HG03135 (cell line): ENCODE measurements at regions not wholly inside any gene's neighbourhood (a gene's known extent, or its start where the extent isn't known, plus 50 kb on each side); places are given as distances from the start of the nearest gene placed in this dataset.

Experiments
- ATAC-seq: cut with Tn5 transposase; IDR thresholded peaks from one replicate; pipeline ENCODE4 v1.9.1; 2021; ENCODE audit warnings: mild to moderate bottlenecking, moderate library complexity; ENCODE audit not compliant: unreplicated experiment

- no peak for ATAC-seq
These were observed 352.1 kb downstream of the SHQ1 start for GRCh38 chr3:72496051-72496670.

DNA sequence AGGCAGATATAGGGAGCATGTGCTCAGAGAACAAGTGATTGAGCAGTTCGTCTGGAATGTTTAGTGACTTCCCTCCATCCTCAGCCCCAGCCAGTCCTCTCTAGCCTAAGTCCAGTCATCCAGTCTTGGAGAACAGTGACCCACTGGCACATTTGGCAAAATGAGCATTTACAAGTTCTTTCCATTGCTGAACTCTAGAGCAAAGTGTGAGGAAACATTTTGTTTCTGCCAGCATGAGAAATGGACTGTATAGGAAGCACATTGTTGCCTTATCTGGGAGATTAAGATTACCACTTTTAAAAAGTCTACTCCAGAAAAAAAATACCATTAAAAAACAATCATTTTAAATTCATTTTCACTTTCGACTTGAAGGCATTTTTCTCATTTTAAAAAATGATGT lies 353.6 kb downstream of the SHQ1 start:
- ATAC-seq, result no peak

DNA sequence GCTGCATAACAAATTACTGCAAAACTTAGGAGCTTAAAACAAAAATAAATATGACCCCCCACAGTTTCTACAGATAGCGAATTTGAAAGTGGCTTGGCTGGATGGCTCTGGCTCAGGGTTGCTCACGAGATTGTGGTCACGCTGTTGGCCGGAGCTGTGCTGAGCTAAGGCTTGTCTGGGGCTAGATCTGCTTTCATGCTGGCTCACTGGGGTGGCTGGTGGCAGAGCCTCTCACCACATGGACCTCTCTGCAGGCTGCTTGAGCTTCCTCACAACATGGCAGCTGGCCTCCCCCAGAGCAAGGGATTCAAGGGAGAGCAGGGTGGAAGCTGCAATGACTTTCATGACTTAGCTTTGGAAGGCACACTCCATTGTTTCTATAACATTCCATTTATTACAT lies 354.1 kb downstream of the SHQ1 start:
- no peak for ATAC-seq

GRCh38 chr3:72492240-72492639 lies 356.0 kb downstream of the SHQ1 start:
- ATAC-seq, result no peak

- ATAC-seq, result no peak
These were observed 357.4 kb downstream of the SHQ1 start for GRCh38 chr3:72490688-72491435.

GRCh38 chr3:72489901-72490300 lies 358.3 kb downstream of the SHQ1 start:
- ATAC-seq, result no peak

DNA sequence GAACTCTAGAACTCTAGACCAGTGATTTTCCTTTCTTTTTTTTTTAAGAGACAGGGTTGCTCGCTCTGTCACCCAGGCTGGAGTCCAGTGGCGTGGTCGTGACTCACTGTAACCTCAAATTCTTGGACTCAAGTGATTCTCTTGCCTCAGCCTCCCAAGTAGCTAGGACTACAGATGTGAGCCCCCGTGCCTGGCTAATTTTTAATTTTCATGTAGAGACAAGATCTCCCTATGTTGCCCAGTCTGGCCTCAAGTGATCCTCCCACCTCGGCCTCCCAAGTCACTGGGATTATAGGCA lies 359.6 kb downstream of the SHQ1 start:
- no peak for ATAC-seq

- ATAC-seq, result no peak
These were observed 360.1 kb downstream of the SHQ1 start for GRCh38 chr3:72487946-72488737.

- no peak for ATAC-seq
These were observed 361.0 kb downstream of the SHQ1 start for GRCh38 chr3:72487078-72487765.

- no peak for ATAC-seq
These were observed 362.6 kb downstream of the SHQ1 start for GRCh38 chr3:72485641-72486040.

DNA sequence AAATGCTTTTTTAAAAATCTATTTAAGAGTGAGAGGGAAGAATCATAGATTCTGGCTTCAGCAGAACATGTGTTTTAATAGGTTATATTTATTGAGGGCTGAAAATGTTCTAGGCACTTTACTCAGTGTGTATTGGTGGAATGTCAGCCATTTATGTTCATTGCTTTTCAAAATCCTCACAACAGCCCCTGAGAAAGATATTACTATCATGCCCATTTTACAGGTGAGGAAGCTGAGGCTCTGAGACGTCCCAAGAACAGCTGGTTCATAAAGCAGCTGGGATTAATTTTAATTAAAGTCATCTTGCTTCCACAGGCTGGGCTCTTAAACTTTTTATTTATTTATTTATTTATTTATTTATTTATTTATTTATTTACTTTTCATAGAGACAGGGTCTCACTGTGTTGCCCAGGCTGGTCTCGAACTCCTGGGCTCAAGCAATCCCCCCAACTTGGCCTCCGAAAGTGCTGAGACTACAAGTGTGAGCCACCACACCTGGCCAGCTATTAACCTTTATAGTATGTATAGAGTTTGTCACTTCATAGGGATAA lies 364.6 kb downstream of the SHQ1 start:
- no peak for ATAC-seq

DNA sequence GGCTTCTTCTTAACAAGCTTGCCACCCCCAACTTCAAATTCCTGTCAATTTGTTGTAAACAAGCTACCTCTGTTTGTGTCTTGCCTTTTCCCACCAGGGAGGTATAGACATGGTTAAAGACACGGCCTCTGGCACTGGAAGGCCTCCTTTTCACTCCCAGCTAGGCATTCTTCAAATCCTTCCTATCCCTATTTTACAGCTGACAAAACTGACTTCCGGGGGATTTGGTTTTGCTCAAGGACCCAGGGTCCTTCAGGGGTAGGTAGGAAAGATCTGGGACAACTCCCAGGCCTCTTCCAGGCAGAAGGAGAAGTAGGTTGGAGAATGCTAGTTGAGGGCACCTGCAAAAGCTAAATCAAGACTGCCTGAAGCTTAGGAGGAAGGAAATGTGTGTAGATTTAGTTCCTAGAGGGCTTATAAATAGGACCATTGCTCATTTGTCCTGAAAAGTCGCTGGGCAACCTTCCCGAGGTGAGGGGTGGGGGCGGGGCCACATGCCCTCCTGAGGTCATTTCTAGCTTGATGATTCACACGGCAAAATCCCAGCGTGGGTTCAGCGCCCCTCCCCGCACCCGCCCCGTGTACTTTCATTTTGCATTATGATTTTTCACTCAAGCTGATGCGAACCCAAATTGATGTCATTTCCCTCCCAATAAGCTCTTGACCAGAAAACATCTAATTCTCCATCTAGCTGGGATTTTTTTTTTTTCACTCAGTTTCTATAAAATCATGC lies 365.5 kb downstream of the SHQ1 start:
- no peak for ATAC-seq

- ATAC-seq, result no peak
These were observed 366.7 kb downstream of the SHQ1 start for GRCh38 chr3:72481542-72481941.

- ATAC-seq, result no peak
These were observed 367.9 kb downstream of the SHQ1 start for GRCh38 chr3:72480366-72480765.

DNA sequence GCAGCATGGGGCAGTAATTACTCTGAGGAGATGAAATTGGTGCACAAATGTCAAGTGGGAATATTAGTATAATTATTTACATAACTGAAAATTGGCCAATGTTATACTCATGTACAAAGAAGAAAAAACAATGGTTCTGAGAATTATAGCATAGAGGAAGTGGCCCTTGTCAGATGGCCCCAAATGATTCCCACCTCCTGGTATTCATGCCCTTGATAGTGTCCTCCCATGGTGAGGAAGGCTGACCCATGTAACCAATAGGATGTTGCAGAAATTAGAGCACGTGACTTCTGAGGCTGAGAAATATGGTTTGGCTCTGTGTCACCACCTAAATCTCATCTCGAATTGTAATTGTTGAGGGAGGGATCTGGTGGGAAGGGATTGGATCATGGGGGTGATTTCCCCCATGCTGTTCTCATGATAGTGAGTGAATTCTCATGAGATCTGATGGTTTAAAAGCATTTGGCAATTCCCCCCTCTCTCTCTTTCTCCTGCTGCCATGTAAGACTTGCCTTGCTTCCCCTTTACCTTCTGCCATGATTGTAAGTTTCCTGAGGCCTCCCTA lies 368.5 kb downstream of the SHQ1 start:
- ATAC-seq, result no peak

- ATAC-seq, result no peak
These were observed 372.1 kb downstream of the SHQ1 start for GRCh38 chr3:72476139-72476483.

DNA sequence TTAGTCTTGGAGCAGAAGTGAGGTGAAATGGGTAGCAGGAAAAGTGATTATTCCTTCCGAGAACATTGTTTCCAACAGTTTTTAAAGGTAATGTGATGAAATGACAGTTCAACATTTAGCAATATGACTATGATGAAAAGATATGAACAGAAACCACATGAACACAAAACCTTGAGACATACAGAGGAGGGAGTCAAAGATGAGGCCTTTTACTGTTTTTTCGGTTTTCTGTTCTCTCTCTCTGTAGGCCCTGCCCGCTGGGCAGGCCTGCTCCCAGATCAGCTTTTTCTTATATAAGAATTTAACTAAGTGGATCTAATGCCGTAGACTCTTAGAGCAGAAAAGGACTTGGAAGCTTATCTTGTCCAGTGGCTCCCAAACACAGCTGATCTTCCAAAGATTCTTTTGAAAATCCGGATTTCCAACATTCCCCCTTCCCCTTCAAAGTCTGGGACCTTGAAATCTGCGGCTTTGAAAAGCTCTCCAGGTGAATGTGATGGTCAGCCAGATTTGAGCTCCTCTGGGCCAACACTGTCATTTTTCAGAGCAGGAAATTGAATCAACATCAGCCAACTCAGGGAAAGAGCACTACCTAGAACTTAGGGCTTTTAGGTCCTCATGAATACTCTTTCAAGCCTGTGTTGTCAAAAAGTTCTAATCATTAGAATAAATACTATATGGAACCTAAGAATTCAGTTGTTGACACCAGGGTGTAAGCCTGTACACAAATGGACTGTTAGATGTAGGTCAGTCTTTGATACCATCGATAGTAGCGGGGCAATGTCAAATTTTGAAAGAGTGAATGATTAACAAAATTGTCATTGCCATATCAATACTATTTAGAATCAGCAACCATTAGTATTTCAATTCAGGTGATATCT lies 372.7 kb downstream of the SHQ1 start:
- no peak for ATAC-seq

DNA sequence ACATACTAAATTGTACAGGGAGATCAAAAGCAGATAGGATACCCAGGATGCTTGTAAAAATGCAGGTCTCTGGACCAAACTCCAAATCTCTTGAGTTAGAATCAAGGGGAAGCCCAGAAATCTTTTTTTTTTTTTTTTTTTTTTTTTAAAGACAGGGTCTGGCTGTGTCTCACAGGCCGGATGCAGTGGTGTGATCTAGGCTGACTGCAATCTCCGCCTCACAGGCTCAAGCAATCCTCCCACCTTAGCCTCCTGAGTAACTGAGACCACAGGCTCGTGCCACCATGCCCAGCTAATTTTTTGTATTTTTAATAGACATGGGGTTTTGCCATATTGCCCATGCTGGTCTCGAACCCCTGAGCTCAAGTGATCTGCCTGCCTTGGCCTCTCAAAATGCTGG lies 373.5 kb downstream of the SHQ1 start:
- no peak for ATAC-seq

DNA sequence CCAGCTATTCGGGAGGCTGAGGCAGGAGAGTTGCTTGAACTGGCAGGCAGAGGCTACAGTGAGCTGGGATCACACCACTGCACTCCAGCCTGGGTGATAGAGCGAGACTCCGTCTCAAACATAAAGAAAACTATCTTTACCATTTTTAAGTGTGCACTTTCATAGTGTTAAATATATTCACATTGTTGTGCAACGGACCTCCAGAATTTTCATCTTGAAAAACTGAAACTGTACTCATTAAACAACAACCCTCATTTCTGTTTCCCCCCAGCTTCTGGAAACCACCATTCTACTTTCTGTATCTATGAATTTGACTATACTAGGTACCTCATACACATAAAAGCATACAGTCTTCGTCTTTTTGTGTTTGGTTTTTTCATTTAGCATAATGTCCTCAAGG lies 375.1 kb downstream of the SHQ1 start:
- peak; percentile 87 for ATAC-seq
